Pancreas (tissue), 10 donors: ENCODE measurements at regions not wholly inside any gene's neighbourhood (a gene's known extent, or its start where the extent isn't known, plus 50 kb on each side); places are given as distances from the start of the nearest gene placed in this dataset.

Source experiments
- ATAC-seq, 4 donors: fragments of 200-7000 bp; cut with Tn5 transposase; one replicate each; pipeline versions ENCODE4 v1.8.0 to v1.9.1; 2020; ENCODE audit warnings: mild to moderate bottlenecking in 4 of 4, moderate library complexity in 4 of 4
- DNase-seq, 6 donors: peaks; one replicate each; pipeline ENCODE4 v3.0.0-alpha.2; 2020
- FAIRE-seq: peaks from 2 replicates; lab custom pipeline; 2012; peaks lifted over from hg19 to GRCh38; lab: Jason Lieb, UNC
- H3K27ac ChIP-seq, 4 donors: fragments of 200-600 bp; sonication (generic); 1 replicate in 3 of 4; 2 replicates in 1 of 4; pipeline versions ENCODE4 v1.5.0 to v1.8.0; 2020
- H3K27me3 ChIP-seq, 4 donors: fragments of 200-600 bp; one replicate each; pipeline ENCODE4 v1.8.0; 2021
- H3K36me3 ChIP-seq, 3 donors: fragments of 200-600 bp; sonication (generic) in 1 of 3; one replicate each; pipeline versions ENCODE4 v1.5.0 to v1.8.0; 2020 to 2021
- H3K4me1 ChIP-seq, 3 donors: fragments of 200-600 bp; one replicate each; pipeline ENCODE4 v1.8.0; 2021
- H3K4me3 ChIP-seq, 4 donors: fragments of 200-600 bp; sonication (generic) in 2 of 4; one replicate each; pipeline versions ENCODE4 v1.5.0 to v1.8.0; 2020 to 2021
- H3K9me3 ChIP-seq, 4 donors: fragments of 200-600 bp; one replicate each; pipeline ENCODE4 v1.8.0; 2021
- WGBS, 2 donors: extraction: QIAGEN DNeasy Blood & Tissue Kit; methylation state at CpG; one replicate each; pipeline ENCODE4 v1.1.7; 2013; 5-methylcytosine and 5-hydroxymethylcytosine counted together
- intact Hi-C, 3 donors: fragments of 100-400 bp; cut with DNase I; formaldehyde crosslinking; loops; one replicate each; pipeline versions ENCODE4 v1.11.1 to v1.14.2; 2022
- TF ChIP-seq, protein P1 (sequence below), 4 donors: fragments of 200-600 bp; sonication (generic) in 3 of 4; IDR thresholded peaks; one replicate each; pipeline versions ENCODE4 v1.5.0 to v1.8.0; 2021; ENCODE audit warnings: antibody characterized with exemption in 4 of 4
- donor health status: healthy with polysubstance abuse.
- donor health status: DM: no; HTN: no; CAD: no; lungs with moderate emphysema.
- donor health status: DM: no; HTN: no; CAD: no.
- donor health status: control.
- donor health status: control.
- donor health status: Bipolar disorder and iron deficiency.
- donor health status: DM: yes; HTN: yes; CAD: no.
- donor health status: DM: no; HTN: no; CAD: no.
- donor health status: DM: no; HTN: no; CAD: no.
- donor health status: DM: yes; HTN: yes; CAD: no.

DNA sequence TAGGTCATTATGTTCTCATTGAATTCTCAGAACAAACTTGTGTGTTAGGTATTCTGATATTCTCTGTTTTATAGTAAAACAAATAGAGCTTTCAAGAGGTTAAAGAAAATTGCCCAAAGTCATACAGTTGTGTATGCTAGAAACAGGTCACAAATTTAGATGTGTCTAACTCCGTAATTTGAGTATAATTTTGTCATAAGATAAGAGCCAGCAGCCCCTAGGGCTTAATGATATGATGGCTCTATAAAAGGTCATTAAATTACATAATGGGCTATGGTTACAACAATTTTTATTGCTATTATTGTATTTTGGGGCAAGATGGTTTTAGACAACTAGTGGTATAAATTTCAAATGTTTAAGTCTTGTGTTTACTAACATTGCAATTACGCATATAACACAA is 701.9 kb downstream of the LUZP2 start:
- no peak overlapping the region for H3K4me3 ChIP-seq
- H3K9me3 ChIP-seq = peaks cover 0 to 3% (median 0%) of the 10 kb centered on the region in 4 donors
- ATAC-seq (no peak), FAIRE-seq (no peak), DNase-seq (no peak)
- no peaks in the 10 kb centered on the region for H3K4me1 ChIP-seq
- 55 to 66% methylated on average over 2 of the region's 2 CpGs for WGBS, 2 donors
- TF ChIP-seq, protein P1, sequence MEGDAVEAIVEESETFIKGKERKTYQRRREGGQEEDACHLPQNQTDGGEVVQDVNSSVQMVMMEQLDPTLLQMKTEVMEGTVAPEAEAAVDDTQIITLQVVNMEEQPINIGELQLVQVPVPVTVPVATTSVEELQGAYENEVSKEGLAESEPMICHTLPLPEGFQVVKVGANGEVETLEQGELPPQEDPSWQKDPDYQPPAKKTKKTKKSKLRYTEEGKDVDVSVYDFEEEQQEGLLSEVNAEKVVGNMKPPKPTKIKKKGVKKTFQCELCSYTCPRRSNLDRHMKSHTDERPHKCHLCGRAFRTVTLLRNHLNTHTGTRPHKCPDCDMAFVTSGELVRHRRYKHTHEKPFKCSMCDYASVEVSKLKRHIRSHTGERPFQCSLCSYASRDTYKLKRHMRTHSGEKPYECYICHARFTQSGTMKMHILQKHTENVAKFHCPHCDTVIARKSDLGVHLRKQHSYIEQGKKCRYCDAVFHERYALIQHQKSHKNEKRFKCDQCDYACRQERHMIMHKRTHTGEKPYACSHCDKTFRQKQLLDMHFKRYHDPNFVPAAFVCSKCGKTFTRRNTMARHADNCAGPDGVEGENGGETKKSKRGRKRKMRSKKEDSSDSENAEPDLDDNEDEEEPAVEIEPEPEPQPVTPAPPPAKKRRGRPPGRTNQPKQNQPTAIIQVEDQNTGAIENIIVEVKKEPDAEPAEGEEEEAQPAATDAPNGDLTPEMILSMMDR (IDR thresholded peaks at IDR 0.05) = no peak
- no peak overlapping the region for H3K27ac ChIP-seq
- H3K27me3 ChIP-seq = no peaks in the 10 kb centered on the region
- H3K36me3 ChIP-seq = no peaks in the 10 kb centered on the region
- intact Hi-C loops = no loop called here

DNA sequence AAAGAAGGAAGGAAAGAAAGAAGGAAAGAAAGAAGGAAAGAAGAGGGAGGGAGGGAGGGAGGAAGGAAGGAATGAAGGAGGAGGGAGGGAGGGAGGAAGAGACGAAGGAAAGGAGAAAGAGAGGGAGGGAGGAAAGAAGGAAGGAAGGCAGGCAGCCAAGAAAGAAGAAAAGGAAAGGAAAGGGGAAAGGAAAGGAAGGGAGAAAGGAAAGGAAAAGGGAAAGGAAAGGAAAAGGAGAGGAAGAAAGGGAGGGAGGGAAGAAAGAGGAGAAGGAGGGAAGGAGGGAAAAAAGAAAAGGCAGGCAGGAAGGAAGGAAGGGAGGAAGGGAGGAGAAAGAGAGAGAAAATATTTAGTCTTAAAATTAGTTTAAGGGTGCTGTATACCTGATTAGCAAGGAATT is 704.1 kb downstream of the LUZP2 start:
- intact Hi-C loops = no loop called here
- ATAC-seq (no peak), DNase-seq (no peak), FAIRE-seq (no peak)
- Histone ChIP-seq H3K36me3 (no peaks in the 10 kb centered on the region), H3K27me3 (no peaks in the 10 kb centered on the region), H3K9me3 (no peaks in the 10 kb centered on the region), H3K27ac (no peak overlapping the region), H3K4me1 (no peaks in the 10 kb centered on the region), H3K4me3 (no peak overlapping the region)
- TF ChIP-seq, protein P1 (IDR thresholded peaks at IDR 0.05) = no peak
- WGBS, 2 donors = 38 to 56% methylated on average over 1 of the region's 1 CpG

DNA sequence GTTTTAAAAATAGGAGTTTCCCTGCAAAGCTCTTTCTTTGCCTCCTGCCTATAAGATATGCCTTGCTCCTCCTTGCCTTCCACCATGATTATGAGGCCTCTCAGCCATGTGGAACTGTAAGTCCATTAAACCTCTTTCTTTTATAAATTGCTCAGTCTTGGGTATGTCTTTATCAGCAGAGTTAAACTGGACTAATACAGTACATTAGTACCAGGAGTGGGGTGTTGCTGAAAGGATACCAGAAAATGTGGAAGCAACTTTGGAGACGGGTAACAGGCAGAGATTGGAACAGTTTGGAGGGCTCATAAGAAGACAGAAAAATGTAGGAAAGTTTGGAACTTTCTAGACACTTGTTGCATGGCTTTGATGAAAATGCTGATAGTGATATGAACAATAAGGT is 709.9 kb downstream of the LUZP2 start:
- ATAC-seq = no peak
- WGBS, 2 donors = 31 to 50% methylated on average over 1 of the region's 1 CpG
- intact Hi-C loops = no loop called here
- H3K4me1 ChIP-seq = no peaks in the 10 kb centered on the region
- no peak for FAIRE-seq
- peaks cover 0 to 4% (median 0%) of the 10 kb centered on the region in 4 donors for H3K9me3 ChIP-seq
- no peaks in the 10 kb centered on the region for H3K27me3 ChIP-seq
- H3K4me3 ChIP-seq = no peak overlapping the region
- no peaks in the 10 kb centered on the region for H3K36me3 ChIP-seq
- no peak for DNase-seq
- TF ChIP-seq, protein P1 (IDR thresholded peaks at IDR 0.05) = no peak
- no peak overlapping the region for H3K27ac ChIP-seq

DNA sequence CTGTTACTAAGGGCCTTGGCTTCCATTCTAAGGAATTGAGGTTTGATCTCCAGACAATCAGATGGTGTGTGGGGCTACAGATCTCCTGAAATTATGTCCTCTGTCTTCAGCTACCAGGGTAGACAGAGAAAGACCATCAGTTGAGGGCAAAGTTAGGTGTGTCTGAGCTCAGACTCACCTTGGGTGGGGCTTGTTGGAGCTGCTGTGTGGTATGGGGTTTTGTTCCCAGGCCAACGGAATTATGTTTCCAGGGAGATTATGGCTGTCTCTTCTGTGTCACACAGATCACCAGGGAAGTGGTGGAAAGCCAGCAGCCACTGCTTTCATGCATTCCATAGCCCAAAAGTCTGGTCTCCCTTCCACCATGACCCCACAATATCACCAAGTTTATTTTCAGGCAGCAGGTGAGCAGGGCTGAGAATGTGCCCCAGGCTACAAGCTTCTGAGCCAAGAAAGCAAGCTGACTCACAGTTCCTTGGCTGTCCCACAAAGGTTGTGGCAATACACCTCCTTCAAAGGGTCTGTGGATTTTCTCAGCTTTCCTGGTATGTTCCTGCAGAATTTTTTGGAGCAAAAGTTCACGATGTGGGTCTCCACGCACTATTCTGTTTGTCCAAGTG is 714.9 kb downstream of the LUZP2 start:
- Histone ChIP-seq H3K9me3 (peaks cover 0 to 4% (median 0%) of the 10 kb centered on the region in 4 donors), H3K27me3 (no peaks in the 10 kb centered on the region), H3K36me3 (no peaks in the 10 kb centered on the region), H3K27ac (no peak overlapping the region), H3K4me1 (no peaks in the 10 kb centered on the region), H3K4me3 (no peak overlapping the region)
- DNase-seq (no peak), FAIRE-seq (no peak), ATAC-seq (no peak)
- intact Hi-C loops = no loop called here
- TF ChIP-seq, protein P1 (IDR thresholded peaks at IDR 0.05) = no peak
- whole genome bisulfite sequencing, 2 donors = 60 to 73% methylated on average over 3 of the region's 3 CpGs

DNA sequence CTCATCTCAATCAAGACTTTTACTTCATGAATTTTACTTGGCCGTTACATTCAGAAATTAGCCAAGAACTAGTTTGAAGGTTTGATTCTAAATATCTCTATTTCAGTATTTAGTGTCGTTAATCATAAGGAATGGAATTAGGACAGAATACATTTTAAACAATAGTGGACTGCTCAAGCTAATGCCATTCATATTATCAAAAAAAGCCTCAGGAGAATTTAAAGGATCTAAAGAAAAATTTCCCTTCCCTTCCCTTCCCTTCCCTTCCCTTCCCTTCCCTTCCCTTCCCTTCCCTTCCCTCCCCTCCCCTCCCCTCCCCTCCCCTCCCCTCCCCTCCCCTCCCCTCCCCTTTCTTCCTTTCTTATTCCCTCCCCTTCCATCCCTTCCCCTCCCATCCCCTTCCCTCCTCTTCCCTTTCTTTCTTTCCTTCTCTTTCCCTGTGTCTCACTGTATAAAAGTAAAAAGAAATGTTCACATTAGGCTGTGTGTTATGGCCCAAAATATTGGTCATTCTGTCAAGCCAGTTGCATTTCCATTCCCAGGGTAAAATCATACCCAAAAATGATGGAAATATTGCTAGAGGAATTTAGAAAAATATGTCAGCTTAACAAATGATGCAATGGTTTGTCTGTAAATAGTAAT is 717.8 kb downstream of the LUZP2 start:
- TF ChIP-seq, protein P1 (IDR thresholded peaks at IDR 0.05) = no peak
- H3K27me3 ChIP-seq = no peaks in the 10 kb centered on the region
- H3K4me3 ChIP-seq = no peak overlapping the region
- intact Hi-C loops = no loop called here
- DNase-seq (no peak), FAIRE-seq (no peak), ATAC-seq (no peak)
- H3K27ac ChIP-seq = no peak overlapping the region
- 55 to 76% methylated on average over 2 of the region's 2 CpGs for WGBS, 2 donors
- peaks cover 0 to 4% (median 0%) of the 10 kb centered on the region in 4 donors for H3K9me3 ChIP-seq
- H3K36me3 ChIP-seq = no peaks in the 10 kb centered on the region
- no peaks in the 10 kb centered on the region for H3K4me1 ChIP-seq
